Activated T-cell treated with anti-CD3 and anti-CD28 coated beads for 4 hours (primary cell): ENCODE measurements at regions not wholly inside any gene's neighbourhood (a gene's known extent, or its start where the extent isn't known, plus 50 kb on each side); places are given as distances from the start of the nearest gene placed in this dataset.

ENCODE experiments used
- DNase-seq: peaks from one replicate; pipeline ENCODE4 v3.0.0-alpha.2; 2020

DNA sequence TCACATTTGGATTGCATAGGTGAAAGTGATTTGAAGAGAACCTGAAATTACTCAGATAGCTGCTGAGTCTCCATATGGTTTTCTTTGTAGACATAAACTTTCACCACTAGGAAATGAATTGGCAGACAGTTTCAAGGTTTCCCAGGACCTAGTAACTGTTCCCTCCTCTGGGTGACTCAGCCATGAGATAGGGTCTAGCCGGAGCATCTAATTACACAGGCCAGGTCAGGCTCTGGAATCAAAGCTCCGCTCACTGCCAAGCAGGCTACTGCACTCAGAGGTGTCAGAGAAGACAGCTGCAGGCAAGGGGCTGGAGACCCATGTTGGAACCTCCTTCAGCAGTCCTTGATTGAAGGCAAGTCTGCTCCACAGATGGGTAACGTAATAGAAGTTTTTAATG, 429.2 kb downstream of the TNS1 start:
- DNase-seq: no peak

DNA sequence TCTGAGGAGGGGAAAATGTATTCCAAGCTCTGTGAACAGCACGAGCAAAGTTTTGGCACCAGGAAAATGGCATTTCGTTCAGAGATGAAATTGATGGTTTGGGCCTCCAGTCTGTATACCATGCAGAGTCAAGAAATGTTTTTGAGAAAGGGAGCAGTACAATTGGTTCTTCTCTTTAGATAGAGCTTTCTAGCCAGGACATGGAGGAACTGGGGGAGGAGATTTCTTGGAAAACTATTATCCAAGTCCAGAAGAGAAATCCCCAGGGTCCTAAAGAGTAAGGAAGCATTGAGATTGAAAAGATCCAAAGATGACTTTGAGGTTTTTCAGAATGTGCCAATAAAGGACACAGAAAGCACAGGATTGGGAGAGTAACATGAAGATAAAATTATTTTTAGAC, 432.4 kb downstream of the TNS1 start:
- no peak for DNase-seq

DNA sequence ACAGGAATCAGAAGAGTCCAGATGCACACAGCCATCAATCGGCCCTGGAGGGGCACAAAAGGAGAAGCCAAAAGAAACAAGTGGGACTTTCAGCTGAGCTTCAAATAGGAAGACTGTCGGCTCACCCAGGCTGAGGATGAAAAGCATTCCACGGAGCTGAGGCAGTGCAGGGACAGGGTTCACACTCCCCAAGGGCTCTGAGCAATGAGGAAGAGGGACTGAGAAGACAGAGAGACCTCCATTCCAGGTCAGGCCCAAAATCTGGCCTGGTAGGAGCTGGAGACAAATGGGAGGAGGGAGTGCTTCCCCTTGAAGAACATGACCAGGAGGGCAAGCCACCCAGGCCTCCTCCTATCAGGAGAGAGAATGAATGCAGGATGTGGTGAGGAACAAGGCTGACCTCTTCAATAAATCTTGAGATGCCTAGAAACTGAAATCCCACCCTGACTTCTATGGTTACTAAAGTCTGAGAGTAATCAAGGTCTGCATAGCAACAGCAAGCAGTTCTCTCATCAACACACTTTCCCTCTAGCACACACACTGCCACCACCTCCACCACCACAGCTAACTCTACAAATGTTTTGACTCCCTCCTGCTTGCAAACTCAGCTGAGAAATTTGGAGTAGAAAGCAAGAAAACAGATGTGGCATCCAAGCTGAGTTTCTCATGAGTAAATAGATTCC, 434.4 kb downstream of the TNS1 start:
- no peak for DNase-seq

DNA sequence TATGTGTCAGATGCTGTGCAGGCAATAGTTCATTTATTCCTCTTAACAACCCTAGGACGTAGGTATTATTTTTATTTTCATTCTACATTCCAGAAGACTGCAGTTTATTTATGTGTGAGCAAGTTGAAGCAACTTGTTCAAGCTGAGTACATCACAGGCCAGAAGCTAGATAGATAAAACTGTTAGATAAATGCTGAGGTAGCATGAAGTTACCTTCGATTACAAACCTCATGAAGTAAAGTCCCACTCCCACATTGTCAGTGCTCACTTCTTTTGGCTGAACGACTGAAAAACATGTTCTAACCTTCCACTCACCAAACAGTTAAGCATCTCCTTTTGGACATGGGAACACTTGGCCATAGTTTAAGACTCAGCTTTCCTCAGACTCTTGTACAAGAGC, 439.2 kb downstream of the TNS1 start:
- no peak for DNase-seq

DNA sequence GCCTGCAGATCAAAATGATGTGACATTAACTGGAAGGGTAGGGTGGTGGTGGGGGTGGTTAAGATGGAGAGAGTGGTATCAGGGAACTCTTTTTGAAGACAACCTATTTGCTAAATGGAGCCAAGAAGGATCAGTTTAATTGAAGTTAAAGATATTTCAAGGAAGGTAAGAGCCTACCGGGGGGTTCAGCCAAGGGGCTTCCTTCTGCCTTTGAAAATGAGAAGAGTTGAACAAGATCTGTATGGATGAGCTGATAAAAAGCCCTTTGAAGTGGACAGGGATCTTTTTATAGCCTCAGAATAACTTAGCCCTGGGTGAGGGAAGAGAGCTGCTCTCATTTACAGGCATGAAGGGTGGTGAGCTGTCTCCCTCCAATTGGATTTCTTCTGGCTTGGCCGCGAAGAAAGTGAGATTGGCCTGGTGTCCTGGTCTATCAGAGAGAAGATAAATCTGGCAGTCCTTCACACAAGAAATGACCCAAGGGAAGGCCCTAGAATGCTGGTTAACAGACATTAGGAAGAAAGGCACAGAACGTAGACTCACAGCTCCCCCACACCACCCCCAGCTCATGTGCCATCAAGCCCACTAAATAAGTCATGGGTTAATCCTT, 439.8 kb downstream of the TNS1 start:
- DNase-seq: no peak

DNA sequence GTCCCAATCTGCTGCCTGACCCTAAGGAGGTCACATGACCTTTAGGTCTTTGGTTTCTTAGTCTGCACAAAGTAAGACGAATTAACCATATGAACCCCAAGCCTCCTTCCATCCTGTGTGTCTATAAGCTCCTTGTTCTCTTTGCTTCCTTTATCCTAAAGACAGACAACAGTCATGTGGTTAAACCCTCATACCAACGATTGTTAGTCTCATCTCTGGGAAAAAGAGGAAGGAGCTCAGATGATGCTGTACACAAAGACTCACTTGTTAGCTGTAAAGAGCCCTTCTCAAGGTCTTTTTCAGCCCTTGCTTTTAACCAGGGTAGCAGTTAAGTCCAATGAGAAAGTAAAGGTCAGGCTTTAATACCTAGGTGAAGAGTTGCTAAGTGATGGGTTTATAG, 443.7 kb downstream of the TNS1 start:
- no peak for DNase-seq

DNA sequence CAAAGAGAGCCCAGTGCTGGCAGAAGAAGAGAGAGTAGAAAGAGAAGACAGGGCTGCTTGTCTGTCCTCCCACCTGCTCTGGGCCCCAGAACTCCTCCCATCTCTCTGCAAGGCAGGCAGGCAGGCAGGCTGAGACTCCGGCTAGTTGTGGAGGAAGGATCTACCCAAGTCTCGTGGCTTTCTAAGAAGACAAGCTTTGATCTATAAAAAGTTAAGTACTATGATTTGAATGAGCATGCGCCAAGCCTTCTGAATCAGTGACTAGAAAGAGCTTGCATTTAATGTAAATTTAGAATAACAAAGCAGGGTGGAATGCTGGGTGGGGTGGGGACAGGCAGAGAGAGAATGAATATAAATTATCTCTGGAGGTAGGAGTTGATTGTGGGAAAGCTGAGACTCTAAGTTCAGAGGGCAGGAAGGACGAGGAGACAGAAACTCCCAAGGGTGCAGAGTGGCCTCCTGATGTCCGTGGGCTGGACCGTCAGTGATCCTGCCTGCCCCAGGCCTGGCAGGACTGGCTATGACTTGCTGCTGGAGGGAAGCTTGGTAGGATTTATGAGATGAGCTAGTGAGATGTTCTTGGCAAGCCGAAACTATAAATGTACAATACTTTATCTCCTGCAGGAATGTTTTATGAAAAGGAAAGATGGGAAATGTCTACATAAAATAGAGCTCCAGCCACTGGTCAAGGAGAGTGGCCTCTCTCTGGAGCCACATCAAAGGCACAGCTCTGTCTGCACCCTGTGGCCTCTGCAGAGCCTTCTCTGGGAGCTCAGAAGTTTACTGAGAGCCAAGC, 447.5 kb downstream of the TNS1 start:
- DNase-seq: no peak

DNA sequence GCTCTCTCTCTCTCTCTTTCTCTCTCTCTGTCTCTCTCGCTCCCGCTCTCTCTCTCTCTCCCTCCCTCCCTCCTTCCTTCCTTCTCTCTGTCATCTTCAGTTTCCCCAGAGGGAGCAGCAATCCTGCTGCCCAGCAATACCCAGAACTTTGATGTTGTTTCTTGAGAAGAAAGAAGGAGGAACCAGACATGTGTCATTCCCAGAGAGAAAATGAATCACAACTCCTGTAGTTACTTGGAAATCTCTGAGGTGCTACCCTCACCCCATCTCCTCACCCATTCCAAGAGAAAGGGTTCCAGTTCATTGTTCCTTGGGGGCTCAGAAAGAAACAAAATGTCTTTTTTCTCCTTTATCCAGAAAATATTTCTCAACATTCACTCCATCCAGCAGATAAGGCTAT, 449.1 kb downstream of the TNS1 start:
- DNase-seq: no peak

DNA sequence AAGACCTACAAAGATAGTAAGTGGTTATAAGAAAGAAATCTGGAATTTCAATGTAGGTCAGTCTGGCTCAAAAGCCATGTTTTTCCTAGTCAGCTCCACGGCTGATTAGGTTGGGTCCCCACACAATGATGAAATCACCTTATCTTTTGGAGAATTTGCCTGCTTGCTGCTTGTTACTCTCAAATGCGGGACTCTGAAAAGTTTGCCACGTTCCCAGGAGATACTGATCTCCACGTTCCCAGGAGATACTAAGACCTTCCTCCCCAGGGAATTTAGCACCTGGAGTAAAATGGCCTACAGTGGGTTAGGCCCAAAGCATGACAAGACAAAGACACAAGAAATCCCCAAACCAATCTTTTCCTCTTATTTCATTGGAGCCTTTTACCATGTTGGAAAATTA, 449.6 kb downstream of the TNS1 start:
- DNase-seq: no peak

DNA sequence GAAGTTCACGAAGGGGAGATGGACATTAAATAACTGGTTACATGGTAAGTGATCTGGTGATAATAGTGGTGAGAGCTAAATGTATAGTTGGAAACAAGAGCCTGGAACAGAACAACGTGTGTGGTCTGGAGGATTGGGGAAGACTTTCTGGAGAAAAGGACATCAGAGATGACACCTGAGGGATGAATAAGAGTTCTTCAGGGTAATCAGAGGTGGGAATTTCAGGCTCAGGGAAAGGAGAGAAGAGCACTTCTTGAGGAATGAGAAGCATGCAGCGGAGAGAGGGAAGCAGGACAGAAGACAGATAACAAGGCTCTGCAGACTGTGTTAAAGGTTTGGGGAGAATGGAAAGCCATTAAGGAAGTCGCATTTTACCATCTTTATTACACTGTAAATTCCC, 450.7 kb downstream of the TNS1 start:
- DNase-seq: no peak

DNA sequence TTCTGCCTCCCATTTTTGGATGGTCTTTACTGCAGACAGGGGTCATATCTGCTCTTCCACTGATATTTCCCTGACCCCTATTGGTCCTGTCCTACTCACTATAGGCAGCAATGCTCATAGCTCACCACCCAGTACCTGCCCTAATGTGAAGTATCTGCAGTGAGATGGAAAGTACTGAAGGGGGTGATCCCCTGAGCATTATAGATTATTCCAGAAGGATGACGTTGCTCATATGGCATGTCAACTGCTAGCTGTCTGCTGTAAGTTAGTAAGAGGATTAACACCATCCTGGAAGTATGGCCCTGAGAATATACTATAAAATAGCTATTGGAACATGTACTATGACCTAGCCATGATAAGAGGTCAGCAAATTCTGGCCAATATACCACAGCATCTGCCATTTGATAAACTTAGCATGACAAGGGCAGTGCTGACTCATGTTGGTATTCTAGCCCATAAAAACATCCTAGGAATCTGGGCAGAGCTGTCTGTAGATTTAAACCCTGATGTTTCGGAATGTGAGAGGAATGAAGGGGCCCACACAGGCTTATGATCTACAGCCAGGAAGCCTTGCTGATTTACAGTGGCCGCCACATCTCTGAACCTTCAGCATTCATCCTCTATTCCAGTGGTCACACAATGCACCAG, 451.4 kb downstream of the TNS1 start:
- no peak for DNase-seq

DNA sequence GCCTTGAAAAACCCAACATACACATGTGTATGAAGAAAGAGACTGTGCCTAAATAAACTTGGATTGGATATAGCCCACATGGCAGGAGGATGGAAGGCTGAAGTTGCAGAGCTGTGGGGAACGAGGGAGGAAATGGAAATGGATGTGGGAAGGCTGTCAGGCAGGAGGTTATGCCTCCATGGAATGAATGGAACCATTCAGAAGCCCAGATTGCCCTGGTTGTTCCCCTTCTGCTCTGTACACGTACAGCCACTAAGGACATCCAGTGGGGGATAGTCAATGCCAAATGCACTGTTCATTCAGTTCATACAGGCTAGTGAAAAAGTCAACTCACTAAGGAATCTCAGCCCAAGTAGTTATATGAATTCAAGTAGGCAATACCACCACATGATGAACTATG, 463.7 kb downstream of the TNS1 start:
- no peak for DNase-seq

DNA sequence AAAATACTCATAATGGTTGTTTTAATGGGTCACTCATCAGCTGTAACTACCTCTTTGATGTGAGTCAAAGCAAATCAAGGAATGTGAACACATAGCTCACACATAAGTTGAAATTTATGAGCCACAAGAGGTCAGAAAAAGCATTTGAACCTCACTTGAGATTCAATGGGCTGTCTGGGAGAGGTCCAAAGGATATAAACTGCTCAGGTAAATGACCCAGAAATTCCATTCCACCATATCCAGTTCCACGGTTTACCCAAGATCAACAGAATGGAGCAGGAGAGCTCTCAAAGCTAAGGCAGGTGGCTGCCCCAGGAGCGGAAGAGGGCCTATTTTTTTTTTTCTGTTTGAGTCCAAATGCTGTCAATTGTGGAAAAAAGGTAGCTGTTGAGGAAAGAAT, 464.1 kb downstream of the TNS1 start:
- DNase-seq: no peak

DNA sequence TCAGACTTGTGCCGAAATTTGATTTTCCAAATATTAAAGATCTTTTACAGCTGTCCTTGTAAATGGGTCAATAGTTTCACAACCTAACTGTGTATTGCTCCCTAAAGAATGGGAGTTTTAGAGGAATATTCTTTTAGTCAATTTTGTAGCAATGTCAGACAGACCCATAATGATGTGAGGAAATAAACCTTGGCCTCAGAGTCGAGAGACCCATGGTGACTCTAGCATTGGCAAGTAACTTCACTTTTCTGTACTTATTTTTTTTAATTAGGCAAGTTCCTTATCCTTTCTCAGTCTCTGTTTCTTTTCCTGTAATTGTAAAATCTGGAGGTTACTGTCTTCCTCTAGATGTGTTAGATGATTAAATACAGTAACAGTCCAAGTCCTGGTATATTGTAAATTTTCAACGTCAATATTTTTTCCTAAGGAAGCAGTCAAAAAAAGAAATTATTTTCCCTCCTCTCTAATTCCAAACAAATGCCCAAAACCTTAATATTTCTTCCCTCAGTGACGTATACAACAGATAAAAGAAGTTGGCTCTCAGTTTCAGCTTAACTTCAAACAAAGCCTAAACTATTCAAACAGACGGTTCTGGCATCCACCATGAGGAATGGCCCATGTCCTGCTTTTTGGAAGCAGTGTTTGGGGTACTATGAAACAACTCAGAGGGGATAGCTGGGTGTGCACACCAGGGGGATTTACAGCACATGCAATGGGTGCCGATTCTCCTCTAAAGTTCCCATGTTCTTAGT, 466.7 kb downstream of the TNS1 start:
- DNase-seq: no peak

DNA sequence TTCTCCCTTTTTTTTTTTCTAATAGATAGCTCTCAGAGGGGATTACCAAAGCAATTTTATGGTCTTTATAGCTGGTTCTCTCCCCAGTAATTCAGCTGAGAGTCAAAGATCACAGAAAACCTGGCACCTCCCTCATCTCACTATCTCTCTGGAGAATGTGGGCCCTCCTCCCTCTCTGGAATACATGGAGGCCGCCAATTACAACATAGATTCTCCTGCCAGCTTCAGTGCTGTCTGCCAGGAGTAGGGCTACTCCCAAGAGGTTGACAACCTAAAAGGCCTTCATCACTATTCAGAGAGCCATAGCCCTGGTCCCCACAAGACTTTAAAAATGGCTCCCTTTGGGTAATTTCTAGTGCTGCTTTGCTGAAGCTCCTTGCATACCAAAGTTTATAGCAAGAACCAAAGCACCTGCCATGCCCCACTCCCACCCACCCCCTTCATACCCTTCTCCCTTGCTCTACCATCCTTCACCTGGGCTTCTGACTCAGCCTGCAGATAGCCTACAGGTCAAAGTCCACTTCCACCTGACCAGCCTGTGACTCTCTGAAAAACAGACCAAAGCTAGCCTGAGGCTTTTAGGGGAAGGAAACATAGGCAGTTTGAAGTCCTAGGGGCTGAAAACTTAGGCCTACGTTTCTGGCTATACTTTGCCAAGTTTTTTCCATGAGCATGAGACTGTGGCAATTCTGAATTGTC, 472.3 kb downstream of the TNS1 start:
- no peak for DNase-seq

DNA sequence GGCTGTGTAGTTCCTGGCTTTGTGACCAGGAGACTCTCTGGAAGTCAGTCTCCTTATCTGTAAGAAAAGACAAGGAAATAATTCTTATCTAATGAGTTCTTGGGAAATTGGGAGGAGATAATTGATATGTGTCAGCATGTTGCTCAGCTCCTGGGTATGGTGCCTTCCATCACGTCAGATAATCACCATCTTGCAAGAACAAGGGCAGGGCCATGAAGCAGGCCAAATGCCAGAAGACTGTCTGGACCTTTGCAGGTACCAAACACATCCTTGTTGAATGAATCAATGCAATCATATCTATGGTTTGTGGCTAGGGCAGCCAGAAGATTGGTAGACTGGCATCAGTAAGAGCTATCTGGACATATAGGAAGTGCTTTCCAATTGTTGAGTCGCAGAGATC, 473.5 kb downstream of the TNS1 start:
- no peak for DNase-seq

DNA sequence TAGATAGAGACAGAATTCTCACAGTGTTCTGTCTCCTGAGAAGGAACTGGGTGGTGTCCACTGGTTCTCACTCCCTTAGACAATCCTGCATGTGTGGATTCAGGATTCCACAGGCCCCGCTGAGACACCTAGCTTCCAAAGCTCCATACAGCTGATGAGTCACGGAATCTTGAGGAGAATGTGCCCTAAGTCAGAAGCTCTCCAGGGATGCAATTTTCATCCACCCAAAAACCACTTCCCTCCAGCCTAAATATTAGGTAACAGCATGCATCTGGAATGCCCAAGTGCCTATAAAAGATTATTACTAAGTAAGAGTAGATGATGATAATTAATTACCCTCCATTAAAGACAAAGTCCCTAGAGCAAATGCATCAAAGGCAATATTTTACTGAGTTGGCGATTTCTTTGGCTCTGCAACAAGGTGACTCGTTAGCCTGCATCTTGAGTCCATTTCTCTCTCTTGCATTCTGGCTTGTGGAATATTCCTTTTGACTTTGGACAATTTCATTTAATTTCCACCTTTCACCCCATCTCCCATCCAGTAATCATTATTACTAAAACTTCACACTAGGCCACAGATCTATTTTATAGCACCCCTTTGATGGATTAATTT, 475.1 kb downstream of the TNS1 start:
- DNase-seq: no peak

DNA sequence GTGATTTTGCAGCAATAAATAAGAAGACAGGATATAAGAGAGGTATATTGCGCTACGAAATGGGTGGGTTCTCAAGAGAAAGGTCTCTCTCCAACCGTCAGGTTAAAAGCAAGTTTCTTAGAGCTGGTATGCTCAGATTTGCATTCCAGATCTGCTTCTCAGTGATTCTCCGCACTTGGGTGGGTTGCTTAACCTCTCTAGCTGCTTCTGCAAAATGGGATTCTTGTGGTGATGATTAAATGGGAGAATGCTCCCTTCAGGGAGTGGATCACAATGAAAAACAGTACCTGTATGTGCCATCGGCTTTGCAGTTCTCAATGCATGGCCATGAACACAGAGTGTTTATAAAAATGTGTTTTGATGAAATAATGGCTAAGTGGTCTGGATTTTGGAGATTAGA, 477.7 kb downstream of the TNS1 start:
- no peak for DNase-seq

DNA sequence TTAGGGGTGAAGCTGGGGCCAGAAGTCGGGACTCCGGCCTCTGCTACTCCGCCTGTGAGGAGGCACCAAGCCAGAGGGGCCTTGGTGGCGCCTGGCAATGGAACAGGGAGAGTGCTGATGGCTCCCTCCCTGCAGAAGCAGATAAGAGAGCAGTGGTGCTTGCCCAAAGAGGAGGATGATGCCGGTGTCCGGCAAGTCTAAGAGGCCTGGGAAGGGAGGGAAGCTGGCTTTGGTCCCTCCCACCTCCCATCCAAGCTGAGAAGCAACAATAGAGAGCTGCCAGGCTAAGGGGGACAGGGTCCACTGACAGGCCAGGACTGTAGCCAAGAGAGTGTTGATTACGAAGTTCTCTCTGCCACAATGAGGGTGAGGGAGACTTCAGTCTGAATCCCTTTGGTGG, 479.5 kb downstream of the TNS1 start:
- no peak for DNase-seq

DNA sequence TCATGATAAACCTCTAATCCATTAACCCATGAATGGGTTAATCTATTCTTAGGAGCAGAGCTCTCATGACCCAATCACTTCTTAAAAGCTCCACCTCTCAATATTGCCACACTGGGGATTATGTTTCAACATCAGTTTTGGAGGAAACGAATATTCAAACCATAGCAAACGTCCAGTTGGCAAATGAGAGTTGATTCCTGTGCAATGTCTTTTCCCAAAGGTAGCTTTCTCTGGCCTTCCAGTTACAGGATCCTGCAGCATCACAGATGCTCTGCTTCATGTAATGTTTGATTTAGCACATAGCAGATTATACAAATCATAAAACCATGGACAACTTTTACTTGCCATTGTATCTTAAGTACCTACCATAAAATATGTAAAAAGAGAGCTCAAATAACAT, 481.0 kb downstream of the TNS1 start:
- no peak for DNase-seq

DNA sequence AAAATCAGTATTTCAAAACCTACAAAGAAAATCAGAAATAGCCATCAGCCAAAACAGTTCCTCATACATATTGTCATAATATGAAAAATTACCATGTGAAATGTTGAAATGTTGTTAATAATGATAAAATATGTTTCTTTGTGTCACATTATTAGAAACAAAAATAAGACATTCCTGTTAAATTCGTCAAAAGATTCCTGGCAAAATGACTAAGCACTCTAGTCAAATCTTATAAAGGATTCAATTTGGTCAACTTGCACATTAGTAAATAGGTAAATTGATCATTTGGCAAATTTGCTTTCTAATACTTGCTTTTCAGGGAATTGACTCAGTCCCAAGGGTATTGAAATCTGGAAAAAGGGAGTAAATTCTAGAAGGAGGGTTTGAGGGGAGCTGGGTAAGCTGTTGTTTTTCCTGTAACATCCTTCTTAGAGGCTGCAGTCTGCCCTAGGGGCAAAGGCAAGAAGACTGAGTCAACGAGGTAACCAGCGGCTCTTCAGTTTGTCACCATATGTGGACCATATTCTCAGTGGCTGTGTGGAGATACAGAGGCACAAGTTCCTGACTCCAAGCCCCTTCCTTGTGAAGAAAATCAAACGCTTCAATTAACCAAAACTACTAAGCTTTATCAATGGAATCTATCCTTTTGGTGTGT, 482.3 kb downstream of the TNS1 start:
- DNase-seq: no peak

DNA sequence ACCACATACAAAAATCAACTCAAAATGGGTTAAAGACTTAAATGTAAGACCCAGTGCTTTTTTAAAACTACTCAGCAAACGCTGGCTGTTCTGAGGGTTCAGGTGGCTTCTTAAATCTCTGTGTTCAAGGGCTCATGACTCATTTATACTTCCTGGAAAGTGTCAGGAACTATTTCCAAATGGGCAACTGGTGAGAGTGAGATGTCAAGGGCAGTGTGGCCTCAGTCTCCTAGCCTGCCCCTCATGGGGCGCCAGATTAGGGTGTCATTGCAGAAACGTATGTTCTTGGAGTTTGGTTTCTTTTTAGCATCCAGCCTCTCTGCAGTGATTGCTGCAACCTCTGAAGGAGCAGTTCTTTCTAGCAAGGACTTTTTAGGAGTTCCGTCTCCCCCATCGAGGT, 485.4 kb downstream of the TNS1 start:
- DNase-seq: no peak
